ENCODE measurements at regions not wholly inside any gene's neighbourhood (a gene's known extent, or its start where the extent isn't known, plus 50 kb on each side); places are given as distances from the start of the nearest gene placed in this dataset.
"Not testable (repeated sequence)": the region's sequence is repeated elsewhere in the genome, so short reads cannot be mapped to it uniquely, and the experiment has no call there.

DNA sequence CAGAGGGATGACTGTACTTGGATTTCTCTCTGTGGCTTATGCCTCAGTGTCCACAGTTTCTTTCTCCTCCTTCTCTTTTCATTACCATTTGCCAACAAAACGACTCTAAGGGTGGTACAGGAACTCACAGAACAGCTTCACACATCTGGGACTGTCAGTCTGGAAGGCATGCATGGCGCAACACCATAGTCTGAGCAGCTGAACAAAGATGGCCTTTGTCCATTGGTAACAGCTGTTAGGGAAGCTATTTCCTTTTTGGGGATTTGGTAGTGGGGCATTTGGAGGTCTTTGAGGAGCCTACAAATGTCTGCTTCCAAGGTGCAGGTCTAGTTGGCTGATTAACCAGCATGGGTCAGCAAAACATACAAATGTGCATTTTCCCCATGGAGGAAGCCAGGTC is 81.4 kb upstream of the PCDH8 start:
- DNase-seq, result no peak

DNA sequence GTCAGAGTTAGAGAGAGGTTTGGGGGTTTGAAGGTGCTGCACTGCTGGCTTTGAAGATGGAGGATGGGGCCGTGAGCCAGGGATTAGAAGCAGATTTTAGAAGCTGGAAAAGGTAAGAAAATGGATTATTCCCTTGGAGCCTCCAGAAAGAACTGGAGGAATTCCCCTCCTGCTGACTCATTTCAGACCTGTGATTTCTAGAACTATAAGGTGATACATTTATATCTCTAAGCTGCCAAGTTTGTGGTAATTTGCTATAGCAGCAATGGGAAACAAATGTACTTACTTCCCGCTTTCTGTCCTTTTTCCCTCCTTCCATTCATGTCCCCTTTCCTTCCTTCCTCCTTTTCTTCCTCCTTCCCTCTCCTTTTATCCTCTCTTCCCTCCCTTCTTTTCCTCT is 78.5 kb upstream of the PCDH8 start:
- no peak for DNase-seq

DNA sequence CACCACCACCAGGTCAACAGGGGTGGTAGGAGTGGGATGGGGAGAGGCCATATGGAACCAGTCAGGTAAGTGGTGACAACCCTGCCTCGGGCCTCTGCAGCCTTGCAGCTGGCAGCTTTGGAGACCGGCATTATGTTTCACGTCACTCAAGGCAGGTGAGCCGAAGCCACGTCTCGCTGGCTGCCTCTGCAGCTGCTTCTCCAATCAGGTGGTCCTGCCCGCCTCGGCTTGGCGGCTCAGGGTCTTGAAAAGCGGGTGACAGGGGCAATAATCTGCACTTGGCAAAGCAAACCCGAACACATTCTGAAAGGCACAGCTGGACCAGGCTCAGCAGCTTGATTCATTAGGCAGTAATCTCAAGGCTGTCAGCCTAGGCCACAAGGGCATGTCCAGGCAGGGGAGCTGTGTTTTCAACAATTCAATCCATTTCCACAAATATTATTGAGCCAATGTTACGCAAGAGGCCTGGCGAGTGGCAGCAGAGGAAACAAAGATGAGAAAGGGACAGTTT is 77.4 kb upstream of the PCDH8 start:
- peak; percentile 54 for DNase-seq

DNA sequence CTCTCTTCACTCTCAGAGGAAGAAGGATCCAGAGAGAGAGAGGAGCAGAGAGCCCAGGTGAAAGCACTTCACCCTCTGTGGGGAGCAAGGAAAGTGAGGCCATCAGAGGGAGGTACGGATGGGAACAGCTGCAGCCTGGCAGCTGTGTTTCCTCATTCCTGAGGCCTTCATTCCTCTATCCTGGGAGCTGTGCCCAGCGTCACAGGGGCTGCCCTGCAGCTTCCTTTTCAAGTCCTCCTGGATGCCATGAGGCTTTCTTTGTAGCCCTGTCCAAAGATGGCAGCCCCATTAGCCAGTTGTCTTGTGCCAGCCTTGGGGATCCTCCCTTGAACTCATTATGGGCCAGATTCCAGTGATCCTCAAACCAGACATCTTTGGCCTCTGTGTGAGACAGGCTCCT is 76.8 kb upstream of the PCDH8 start:
- DNase-seq, result no peak

- DNase-seq, result peak; percentile 85
These were observed 76.1 kb upstream of the PCDH8 start for GRCh38 chr13:52924289-52925148.

DNA sequence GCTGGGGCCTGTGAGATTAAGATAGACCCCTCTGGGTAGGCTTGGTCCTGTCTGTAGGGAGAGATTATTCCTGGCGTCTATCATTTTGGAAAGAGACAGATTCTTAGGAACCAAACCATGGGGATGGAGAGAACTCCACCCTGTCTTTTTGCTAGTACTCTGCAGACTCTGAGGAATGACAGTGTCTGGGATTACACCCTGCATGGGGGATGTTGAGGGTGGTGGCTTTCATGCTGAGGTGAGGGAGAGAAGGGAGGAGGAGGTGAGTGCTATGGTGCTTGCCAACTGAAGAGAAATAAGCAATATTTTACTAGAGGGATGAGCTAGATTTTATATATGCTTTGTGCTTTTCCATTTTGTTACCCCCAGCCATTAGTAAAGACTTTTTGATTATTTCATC is 74.5 kb upstream of the PCDH8 start:
- DNase-seq, result peak; percentile 45

- DNase-seq, result no peak
These were observed 72.8 kb upstream of the PCDH8 start for GRCh38 chr13:52921194-52921593.

DNA sequence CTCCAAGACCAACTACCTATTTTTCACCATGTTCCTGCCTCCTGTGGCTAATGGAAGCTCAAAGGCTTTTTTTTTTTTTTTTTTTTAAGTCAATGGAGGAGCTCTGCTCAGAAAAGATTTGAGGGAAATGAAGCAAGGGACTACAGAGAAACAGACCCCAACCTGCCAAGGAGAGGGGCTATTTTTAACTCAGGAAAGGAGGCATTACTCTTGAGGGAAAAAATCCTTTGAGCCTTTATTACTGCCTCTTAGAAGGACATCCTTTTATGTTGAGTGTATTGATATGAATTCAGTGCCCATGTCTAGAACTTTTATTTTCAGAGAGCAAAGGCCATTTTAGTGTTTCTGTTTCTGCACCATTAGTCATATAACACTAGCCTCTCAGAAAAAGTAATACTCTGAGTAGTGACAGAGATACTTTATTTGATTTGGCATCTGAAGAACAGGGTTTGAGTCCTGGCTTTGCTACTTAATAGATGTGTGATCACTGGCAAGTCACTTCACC is 68.1 kb upstream of the PCDH8 start:
- no peak for DNase-seq

DNA sequence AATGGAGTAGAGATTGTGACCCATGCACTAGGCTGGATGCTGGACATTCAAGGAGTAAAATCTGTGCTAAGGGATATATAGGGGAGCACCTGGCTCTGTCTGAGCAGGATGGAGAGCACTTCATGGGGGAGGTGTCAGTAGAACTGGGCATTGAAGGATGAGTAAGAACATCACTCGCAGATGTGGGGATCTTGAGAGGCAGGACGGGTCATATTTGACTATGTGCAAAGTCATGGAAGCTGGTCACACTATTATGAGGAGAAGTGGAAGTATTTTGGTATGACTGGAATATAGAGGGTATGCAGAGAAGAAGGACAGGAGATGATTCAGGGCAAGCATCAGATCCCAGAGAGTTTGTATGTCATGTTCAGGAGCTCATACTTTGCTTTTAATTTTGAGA is 62.9 kb upstream of the PCDH8 start:
- DNase-seq, result no peak

DNA sequence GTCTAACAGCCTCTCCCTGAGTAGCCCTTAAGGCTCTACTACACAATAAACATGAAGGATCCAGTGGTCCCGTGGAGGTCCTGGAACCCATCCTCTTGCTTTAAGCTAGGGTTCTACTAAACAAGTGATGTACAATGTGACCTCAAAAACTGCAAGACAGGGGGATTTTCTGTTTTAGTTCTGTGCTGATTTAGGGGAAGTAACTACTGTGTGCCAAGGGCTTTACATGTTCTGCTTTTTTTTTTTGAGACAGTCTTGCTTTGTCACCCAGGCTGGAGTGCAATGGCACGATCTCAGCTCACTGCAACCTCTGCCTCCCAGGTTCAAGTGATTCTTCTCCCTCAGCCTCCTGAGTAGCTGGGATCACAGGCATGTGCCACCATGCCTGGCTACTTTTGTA is 61.9 kb upstream of the PCDH8 start:
- not testable (repeated sequence) for DNase-seq

- DNase-seq, result no peak
These were observed 57.9 kb upstream of the PCDH8 start for GRCh38 chr13:52906122-52906903.

- no peak for DNase-seq
These were observed 57.3 kb upstream of the PCDH8 start for GRCh38 chr13:52905701-52906100.

DNA sequence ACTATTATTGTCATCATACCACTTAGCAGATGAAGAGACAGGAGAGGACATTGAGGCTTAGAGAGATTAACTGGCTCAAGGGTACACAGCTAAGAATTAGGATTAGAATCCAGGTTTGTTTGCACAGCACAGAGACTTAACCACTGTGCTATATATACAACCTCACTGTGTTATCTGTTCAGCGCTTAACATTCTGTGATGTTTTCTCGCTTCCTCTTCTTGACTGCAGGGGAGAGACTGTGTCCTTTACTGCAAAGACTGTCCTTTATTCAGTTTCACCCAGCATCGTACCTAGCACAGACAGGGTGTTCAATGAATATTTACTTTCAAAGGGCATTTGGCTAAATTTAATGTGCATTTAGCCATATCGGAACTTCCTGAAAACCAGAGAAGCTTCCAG is 54.9 kb upstream of the PCDH8 start:
- DNase-seq, result peak; percentile 92

DNA sequence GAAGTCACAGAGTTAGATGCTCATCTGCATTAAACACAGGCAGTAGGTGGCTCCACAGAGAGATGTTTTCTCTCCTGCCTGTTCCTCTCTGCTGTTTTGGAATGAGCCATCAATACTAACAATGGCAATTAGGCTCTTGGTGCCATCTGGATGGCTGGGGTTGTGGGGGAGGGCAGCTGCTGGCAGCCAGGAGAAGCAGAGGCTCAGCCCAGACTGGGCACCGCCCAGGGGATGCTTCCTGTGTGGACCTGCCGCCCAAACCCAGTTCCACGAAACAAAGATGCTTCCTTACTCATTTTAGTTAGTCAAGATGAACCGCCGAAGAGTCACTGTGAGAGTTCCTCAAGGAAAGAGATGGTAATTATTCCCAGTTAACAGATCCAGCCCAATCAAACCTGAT is 50.8 kb upstream of the PCDH8 start:
- DNase-seq, result peak; percentile 54
